ENCODE measurements at regions not wholly inside any gene's neighbourhood (a gene's known extent, or its start where the extent isn't known, plus 50 kb on each side); places are given as distances from the start of the nearest gene placed in this dataset.
A peak's percentile ranks its signal among the peaks of the same experiment; 100 is the strongest.

DNA sequence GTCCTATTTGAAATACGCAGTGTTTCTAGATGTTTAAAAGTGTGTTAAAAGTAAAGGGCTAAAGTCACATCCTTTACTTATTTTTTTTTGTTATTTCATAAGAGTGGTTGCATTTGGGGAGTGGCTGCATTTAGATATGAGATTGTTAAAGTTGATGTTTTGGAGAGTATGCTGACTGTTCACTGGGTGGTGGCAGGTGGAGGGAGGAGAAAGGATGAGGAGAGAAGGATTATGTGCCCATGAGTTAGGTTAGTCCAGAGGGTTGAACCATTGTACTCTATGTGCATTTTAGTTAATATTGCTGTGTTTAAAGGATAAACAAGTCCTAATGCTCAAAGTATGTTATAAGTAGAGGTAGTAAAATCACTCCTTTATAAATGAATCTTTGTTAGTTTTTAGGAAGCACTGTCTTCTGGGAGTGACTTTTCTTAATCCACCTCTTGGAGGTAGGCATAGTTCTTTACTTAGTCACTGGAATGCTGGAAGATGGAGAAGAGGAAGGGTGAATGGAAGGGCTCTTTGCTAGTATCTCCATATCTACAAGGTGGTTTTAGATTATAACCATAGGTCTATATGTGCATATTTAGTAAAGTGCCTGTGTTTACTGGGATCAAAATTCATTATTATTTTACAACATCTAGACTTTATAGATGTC is 332.3 kb downstream of the NPR3 start:
- no peak for DNase-seq
- H3K9me3 ChIP-seq = peaks cover 0 to 9% (median 0%) of the 10 kb centered on the region in 3 donors
- H3K36me3 ChIP-seq = no peaks in the 10 kb centered on the region
- H3K4me3 ChIP-seq = no peak overlapping the region
- H3K27ac ChIP-seq = no peak overlapping the region
- intact Hi-C loops (cut with DNase I; ENCODE audit: low total_unique reads) = no loop called here
- TF ChIP-seq, protein P1, sequence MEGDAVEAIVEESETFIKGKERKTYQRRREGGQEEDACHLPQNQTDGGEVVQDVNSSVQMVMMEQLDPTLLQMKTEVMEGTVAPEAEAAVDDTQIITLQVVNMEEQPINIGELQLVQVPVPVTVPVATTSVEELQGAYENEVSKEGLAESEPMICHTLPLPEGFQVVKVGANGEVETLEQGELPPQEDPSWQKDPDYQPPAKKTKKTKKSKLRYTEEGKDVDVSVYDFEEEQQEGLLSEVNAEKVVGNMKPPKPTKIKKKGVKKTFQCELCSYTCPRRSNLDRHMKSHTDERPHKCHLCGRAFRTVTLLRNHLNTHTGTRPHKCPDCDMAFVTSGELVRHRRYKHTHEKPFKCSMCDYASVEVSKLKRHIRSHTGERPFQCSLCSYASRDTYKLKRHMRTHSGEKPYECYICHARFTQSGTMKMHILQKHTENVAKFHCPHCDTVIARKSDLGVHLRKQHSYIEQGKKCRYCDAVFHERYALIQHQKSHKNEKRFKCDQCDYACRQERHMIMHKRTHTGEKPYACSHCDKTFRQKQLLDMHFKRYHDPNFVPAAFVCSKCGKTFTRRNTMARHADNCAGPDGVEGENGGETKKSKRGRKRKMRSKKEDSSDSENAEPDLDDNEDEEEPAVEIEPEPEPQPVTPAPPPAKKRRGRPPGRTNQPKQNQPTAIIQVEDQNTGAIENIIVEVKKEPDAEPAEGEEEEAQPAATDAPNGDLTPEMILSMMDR (IDR thresholded peaks at IDR 0.05) = no peak
- H3K27me3 ChIP-seq = no peaks in the 10 kb centered on the region
- H3K4me1 ChIP-seq = no peaks in the 10 kb centered on the region

DNA sequence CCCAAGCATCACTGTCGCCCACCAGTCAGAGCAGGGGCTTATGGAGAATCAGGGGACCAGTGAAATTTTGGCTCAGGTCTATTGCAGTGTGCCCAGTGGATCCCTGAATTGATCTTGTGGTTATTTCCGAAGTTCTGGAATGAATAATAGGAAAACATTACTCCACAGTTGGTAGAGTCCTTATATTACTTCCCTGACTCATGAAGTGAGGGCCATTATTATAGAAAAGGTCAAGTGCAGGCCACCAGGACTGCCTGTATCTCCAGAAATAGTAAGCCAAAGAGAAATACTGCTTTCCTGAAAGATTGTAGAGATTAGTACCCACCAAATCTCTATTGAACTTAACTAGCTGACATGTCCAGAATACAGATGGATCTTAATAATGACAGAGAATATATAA is 335.0 kb downstream of the NPR3 start:
- Histone ChIP-seq H3K36me3 (no peaks in the 10 kb centered on the region), H3K9me3 (peaks cover 0 to 4% (median 0%) of the 10 kb centered on the region in 3 donors), H3K27ac (no peak overlapping the region), H3K4me1 (peaks cover 0 to 14% (median 10%) of the 10 kb centered on the region in 4 donors), H3K27me3 (no peaks in the 10 kb centered on the region), H3K4me3 (no peak overlapping the region)
- DNase-seq = no peak
- TF ChIP-seq, protein P1 (IDR thresholded peaks at IDR 0.05) = no peak
- intact Hi-C loops (cut with DNase I; ENCODE audit: low total_unique reads) = no loop called here

DNA sequence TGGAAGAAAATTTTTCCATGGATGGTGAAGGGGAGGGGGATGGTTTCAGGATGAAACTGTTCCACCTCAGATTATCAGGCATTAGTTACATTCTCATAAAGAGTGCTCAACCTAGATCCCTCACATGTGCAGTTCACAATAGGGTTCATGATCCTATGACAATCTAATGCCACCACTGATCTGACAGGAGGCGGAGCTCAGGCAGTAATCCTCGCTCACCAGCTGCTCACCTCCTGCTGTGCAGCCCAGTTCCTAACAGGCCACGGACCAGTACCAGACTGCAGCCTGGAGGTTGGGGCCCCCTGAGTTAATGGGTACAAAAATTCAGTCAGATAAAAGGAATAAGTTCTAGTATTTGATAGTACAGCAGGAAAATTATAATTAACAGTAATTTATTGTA is 337.2 kb downstream of the NPR3 start:
- H3K4me3 ChIP-seq = no peak overlapping the region
- peaks cover 0 to 14% (median 10%) of the 10 kb centered on the region in 4 donors for H3K4me1 ChIP-seq
- TF ChIP-seq, protein P1 (IDR thresholded peaks at IDR 0.05) = no peak
- no peaks in the 10 kb centered on the region for H3K9me3 ChIP-seq
- H3K27me3 ChIP-seq = no peaks in the 10 kb centered on the region
- intact Hi-C loops (cut with DNase I; ENCODE audit: low total_unique reads) = no loop called here
- H3K36me3 ChIP-seq = no peaks in the 10 kb centered on the region
- no peak overlapping the region for H3K27ac ChIP-seq
- no peak for DNase-seq

DNA sequence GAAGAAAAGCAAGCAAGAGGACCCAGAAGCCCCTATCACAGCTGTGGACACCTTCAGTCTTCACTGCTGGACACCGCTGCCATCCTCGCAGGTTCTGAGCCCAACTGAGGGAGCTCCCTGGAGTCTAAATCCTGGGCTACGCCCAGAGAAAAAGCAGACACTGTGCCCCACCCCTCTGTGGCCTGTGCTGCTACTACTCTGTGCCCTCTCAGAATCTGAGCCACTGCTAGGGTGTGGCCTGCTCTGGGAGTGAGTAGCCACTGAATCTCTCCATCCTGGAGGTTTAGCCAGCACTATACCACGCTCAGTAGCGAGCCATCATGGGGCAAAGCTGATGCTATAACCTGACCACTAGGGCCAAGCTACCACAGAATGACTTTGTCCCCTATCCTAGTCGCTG is 338.2 kb downstream of the NPR3 start:
- DNase-seq = no peak
- Histone ChIP-seq H3K4me3 (no peak overlapping the region), H3K27ac (peak overlapping the region; percentile 21 to 42), H3K27me3 (no peaks in the 10 kb centered on the region), H3K4me1 (peaks cover 0 to 14% (median 10%) of the 10 kb centered on the region in 4 donors), H3K9me3 (peaks cover 0 to 5% (median 0%) of the 10 kb centered on the region in 3 donors), H3K36me3 (no peaks in the 10 kb centered on the region)
- TF ChIP-seq, protein P1 (IDR thresholded peaks at IDR 0.05) = no peak
- intact Hi-C loops (cut with DNase I; ENCODE audit: low total_unique reads) = no loop called here

DNA sequence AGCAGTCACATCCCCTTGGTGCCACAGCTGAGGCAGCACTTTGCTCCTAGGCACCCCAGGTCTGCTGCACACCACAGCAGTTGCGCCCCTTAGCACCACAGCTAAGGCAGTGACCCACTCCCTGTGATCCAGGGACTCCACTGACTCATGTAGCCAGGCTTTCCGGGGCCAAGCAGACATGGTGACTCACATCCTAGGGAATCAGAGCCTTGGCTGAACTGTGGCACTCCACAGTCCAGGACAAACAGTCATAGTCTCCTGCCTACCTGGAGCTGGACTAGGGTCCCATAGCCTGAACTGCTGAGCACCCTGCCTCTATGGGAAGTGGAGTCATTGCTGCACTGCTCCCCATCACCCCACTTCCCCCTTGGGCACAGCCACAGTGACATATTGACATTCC is 338.7 kb downstream of the NPR3 start:
- TF ChIP-seq, protein P1 (IDR thresholded peaks at IDR 0.05) = no peak
- intact Hi-C loops (cut with DNase I; ENCODE audit: low total_unique reads) = no loop called here
- Histone ChIP-seq H3K4me3 (no peak overlapping the region), H3K4me1 (peaks cover 0 to 14% (median 10%) of the 10 kb centered on the region in 4 donors), H3K36me3 (no peaks in the 10 kb centered on the region), H3K27ac (peak overlapping the region; percentile 21 to 42), H3K27me3 (no peaks in the 10 kb centered on the region), H3K9me3 (peaks cover 0 to 6% (median 0%) of the 10 kb centered on the region in 3 donors)
- DNase-seq = peak in 1 of 2 donors; percentile 70
